GM12873 (cell line): ENCODE measurements at regions not wholly inside any gene's neighbourhood (a gene's known extent, or its start where the extent isn't known, plus 50 kb on each side); places are given as distances from the start of the nearest gene placed in this dataset.
A peak's percentile ranks its signal among the peaks of the same experiment; 100 is the strongest.

ENCODE experiments used
- CTCF ChIP-seq: IDR thresholded peaks from 2 replicates; pipeline ENCODE4 v1.5.1; 2012; ENCODE audit warnings: low read depth, mild to moderate bottlenecking, moderate library complexity, low read length, control low read depth; ENCODE audit not compliant: insufficient read depth; ENCODE audit errors: missing control alignments

GRCh38 chr4:131974730-131975129 lies 1174.4 kb upstream of the PCDH10 start:
- no peak for TF ChIP-seq CTCF

DNA sequence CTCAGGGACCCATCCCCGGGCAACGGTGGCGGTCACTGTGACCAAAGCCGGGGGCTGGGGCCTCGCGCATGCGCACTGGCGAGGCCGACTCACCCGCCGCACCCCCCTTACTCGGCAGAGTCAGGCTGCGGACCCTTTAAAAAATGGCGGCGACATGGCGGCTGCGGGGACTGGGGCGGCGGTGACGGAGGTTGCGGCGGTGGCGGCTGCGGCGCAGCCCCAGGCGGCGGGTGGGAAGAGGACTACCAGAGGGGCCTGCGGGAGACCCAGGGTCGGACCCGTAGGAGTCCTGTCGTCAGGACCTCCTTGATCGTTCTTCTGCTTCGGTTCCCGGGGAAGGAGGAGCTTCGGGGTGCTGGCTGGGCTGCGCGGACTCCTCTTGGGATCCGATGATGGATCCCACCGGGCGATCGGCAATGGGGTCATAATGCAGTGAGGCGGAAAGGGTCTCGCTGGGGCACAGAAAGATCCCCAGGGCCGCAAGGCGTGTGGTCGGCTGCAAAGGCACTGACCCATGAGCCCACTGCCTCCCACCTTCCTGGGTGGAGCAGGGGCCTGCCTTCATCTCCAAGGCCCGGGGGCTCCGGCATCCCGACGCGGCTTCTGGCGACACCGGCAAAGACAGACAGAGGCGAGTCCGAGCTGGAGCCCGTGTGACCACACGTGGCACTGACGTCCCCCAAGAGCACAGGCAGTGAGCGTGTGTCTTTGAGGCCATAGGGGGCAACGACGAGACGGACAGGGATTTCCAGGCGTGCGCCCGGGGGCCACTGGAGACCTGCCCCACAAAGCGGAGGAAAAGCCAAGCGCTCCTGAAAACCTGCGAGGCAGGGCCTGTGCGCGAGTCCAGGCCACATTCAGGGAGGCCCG lies 1172.7 kb upstream of the PCDH10 start:
- TF ChIP-seq CTCF = peak; percentile 15

DNA sequence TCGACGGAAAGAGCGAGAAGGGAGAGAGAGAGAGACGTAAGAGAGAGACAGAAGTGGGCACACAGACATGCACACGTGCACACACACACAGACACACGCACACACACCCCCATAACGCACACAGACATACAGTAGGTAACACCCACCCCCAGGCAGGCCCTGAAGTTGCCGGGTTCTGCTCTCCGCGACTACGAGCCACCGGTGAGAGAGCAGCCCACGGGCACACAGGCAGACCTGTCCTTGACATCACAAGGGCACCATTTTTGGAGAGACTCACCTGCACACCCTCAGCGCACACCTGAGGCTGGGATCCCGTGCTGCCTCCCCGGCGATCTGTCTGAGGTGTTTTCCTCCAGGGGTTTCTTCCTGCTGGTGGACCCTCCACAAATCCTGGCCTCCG lies 1171.0 kb upstream of the PCDH10 start:
- no peak for TF ChIP-seq CTCF

DNA sequence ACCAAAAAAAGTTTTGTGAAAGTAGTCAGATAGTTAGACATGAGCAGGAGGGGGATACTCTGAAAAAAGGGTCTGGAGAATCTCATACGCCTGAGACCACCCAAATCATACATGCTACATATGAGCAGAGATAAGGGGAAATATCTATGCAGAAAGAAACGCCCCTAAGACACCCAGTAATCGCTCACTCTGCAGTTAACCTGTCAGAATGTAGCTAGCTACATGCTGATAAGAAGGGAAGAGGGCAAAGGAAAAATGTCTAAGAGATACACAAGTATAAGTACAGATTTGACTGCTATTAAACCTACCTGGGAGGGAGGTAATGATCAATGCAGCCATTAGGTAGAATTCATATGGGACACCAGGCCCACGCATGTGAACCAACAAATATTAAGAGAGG lies 1159.5 kb upstream of the PCDH10 start:
- no peak for TF ChIP-seq CTCF

DNA sequence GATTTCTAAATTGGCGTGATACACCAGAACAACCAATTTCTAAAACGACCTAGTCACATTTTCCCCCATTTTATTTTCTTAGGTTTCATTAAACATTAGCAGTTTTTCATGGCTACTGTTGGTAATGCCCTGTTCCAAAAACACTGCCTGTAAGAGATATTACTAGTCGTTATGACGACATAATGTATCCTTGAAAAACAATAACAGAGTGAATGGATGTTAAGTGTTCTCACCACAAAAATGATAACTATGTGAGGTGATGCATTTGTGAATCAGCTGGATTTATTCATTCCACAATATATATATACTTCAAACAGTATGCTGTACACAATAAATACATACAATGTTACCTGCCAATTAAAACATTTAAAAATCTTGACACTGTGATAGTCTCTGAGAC lies 1147.6 kb upstream of the PCDH10 start:
- TF ChIP-seq CTCF = no peak

DNA sequence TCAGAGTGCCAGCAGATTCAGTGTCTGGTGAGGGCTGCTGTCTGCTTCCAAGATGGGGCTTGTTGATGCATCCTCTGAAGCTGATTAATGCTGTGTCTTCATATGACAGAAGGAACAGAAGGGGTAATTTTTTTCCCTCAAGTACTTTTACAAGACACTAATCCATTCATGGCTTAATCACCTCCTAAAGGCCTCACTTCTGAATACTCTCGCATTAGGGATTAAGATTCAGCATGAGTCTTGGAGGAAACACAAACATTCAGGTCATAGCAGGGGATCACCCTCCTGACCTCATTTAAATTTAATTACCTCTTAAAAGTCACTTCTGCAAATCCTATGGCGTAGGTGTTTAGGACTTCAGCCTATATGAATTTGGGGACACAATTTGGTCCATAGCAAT lies 1145.5 kb upstream of the PCDH10 start:
- TF ChIP-seq CTCF = no peak

GRCh38 chr4:132015321-132015720 lies 1133.8 kb upstream of the PCDH10 start:
- TF ChIP-seq CTCF = no peak
